GM23338 (cell line): ENCODE measurements at regions not wholly inside any gene's neighbourhood (a gene's known extent, or its start where the extent isn't known, plus 50 kb on each side); places are given as distances from the start of the nearest gene placed in this dataset.

Source experiments
- ATAC-seq: fragments of 200-7000 bp; cut with Tn5 transposase; 3 replicates; pipeline ENCODE4 v1.9.1; 2020
- DNase-seq: peaks from one replicate; pipeline ENCODE4 v3.0.0-alpha.2; 2015; ENCODE audit warnings: low spot score
- H2AFZ ChIP-seq: fragments of 200-600 bp; sonication (generic); 2 replicates; pipeline ENCODE4 v1.8.0; 2016; ENCODE audit warnings: antibody characterized with exemption, mild to moderate bottlenecking, moderate library complexity
- H3F3A ChIP-seq: fragments of 200-600 bp; sonication (generic); replicated peaks from 2 replicates; pipeline ENCODE4 v1.8.0; 2017; ENCODE audit warnings: antibody characterized with exemption, mixed run types, low read depth
- H3K27ac ChIP-seq: fragments of 200-600 bp; sonication (generic); 2 replicates; pipeline ENCODE4 v1.6.1; 2016; ENCODE audit warnings: low read depth
- H3K27me3 ChIP-seq: fragments of 200-600 bp; sonication (generic); 2 replicates; pipeline ENCODE4 v1.8.0; 2016; ENCODE audit warnings: mild to moderate bottlenecking, mixed run types, moderate library complexity; ENCODE audit not compliant: insufficient read depth
- H3K36me3 ChIP-seq: fragments of 200-600 bp; sonication (generic); 2 replicates; pipeline ENCODE4 v1.8.0; 2016; ENCODE audit warnings: mild to moderate bottlenecking; ENCODE audit not compliant: insufficient read depth
- H3K4me1 ChIP-seq: fragments of 200-600 bp; sonication (generic); 2 replicates; pipeline ENCODE4 v1.8.0; 2016; ENCODE audit warnings: mild to moderate bottlenecking, moderate library complexity; ENCODE audit not compliant: insufficient read depth
- H3K4me2 ChIP-seq: fragments of 200-600 bp; sonication (generic); 2 replicates; pipeline ENCODE4 v1.7.1; 2017; ENCODE audit warnings: mixed run types
- H3K4me3 ChIP-seq: fragments of 200-600 bp; sonication (generic); 2 replicates; pipeline ENCODE4 v1.6.1; 2016; ENCODE audit warnings: mixed run types
- H3K79me2 ChIP-seq: fragments of 200-600 bp; sonication (generic); replicated peaks from 2 replicates; pipeline ENCODE4 v1.8.0; 2017; ENCODE audit warnings: mild to moderate bottlenecking; ENCODE audit not compliant: insufficient read depth
- H3K9me2 ChIP-seq: fragments of 200-600 bp; sonication (generic); 2 replicates; pipeline ENCODE4 v1.8.0; 2017; ENCODE audit not compliant: insufficient read depth
- H4K20me1 ChIP-seq: fragments of 200-600 bp; sonication (generic); replicated peaks from 2 replicates; pipeline ENCODE4 v1.8.0; 2017; ENCODE audit warnings: mild to moderate bottlenecking; ENCODE audit not compliant: insufficient read depth
- H3K27ac Mint-ChIP-seq: 2 replicates; pipeline ENCODE4 v1.8.0; 2020; ENCODE audit warnings: inconsistent platforms, mild to moderate bottlenecking, moderate library complexity, mixed read lengths
- H3K27me3 Mint-ChIP-seq: 3 replicates; pipeline ENCODE4 v1.8.0; 2022; ENCODE audit warnings: low read depth, mild to moderate bottlenecking, moderate library complexity, mixed read lengths, inconsistent platforms; ENCODE audit not compliant: insufficient read depth, poor library complexity
- H3K36me3 Mint-ChIP-seq: 3 replicates; pipeline ENCODE4 v1.8.0; 2021; ENCODE audit warnings: low read depth, mild to moderate bottlenecking, inconsistent platforms, moderate library complexity, mixed read lengths
- H3K4me1 Mint-ChIP-seq: 3 replicates; pipeline ENCODE4 v1.8.0; 2020; ENCODE audit warnings: mild to moderate bottlenecking, inconsistent platforms, mixed read lengths
- H3K4me3 Mint-ChIP-seq: 3 replicates; pipeline ENCODE4 v1.8.0; 2021; ENCODE audit warnings: moderate library complexity, mild to moderate bottlenecking, inconsistent platforms, mixed read lengths
- H3K9me3 Mint-ChIP-seq: 3 replicates; pipeline ENCODE4 v1.8.0; 2020; ENCODE audit warnings: moderate library complexity, mild to moderate bottlenecking, inconsistent platforms, mixed read lengths
- CREB1 ChIP-seq: fragments of 250-450 bp; sonication (Bioruptor Pico); IDR thresholded peaks from 2 replicates; pipeline ENCODE4 v1.5.0; 2020; ENCODE audit warnings: low read depth, mild to moderate bottlenecking, moderate library complexity
- EZH2 ChIP-seq: fragments of 200-600 bp; sonication (generic); IDR thresholded peaks from one replicate; pipeline ENCODE4 v1.8.0; 2017; ENCODE audit warnings: antibody characterized with exemption, mild to moderate bottlenecking, low read depth; ENCODE audit not compliant: unreplicated experiment
- EZH2phosphoT487 ChIP-seq: fragments of 200-600 bp; sonication (generic); IDR thresholded peaks from one replicate; pipeline ENCODE4 v1.8.1; 2018; ENCODE audit warnings: antibody characterized with exemption; ENCODE audit not compliant: unreplicated experiment
- NANOG ChIP-seq: IDR thresholded peaks from 2 replicates; pipeline ENCODE4 v1.6.1; 2016; ENCODE audit warnings: antibody characterized with exemption, borderline replicate concordance
- STAT1 ChIP-seq: IDR thresholded peaks from one replicate; pipeline ENCODE4 v1.6.1; 2016; ENCODE audit warnings: antibody characterized with exemption; ENCODE audit not compliant: unreplicated experiment
- ZNF114 ChIP-seq: fragments of 250-450 bp; sonication (Bioruptor Pico); IDR thresholded peaks from 2 replicates; pipeline ENCODE4 v1.5.0; 2020; ENCODE audit warnings: mild to moderate bottlenecking, moderate library complexity
- TF ChIP-seq, protein P1 (sequence below): IDR thresholded peaks from 2 replicates; pipeline ENCODE4 v1.6.1; 2016; ENCODE audit warnings: antibody characterized with exemption
- TF ChIP-seq, protein P2 (sequence below): IDR thresholded peaks from one replicate; pipeline ENCODE4 v1.6.1; 2018; ENCODE audit warnings: antibody characterized with exemption; ENCODE audit not compliant: unreplicated experiment
- TF ChIP-seq, protein P3 (sequence below), 2 experiments: fragments of 200-600 bp in 1 of 2; sonication (generic) in 1 of 2; conservative IDR thresholded peaks; 2 replicates each; pipeline versions ENCODE4 v1.5.1 to v1.6.1; 2016 to 2017; ENCODE audit warnings: antibody characterized with exemption in 2 of 2, low read depth in 2 of 2, mild to moderate bottlenecking in 2 of 2, moderate library complexity in 1 of 2

DNA sequence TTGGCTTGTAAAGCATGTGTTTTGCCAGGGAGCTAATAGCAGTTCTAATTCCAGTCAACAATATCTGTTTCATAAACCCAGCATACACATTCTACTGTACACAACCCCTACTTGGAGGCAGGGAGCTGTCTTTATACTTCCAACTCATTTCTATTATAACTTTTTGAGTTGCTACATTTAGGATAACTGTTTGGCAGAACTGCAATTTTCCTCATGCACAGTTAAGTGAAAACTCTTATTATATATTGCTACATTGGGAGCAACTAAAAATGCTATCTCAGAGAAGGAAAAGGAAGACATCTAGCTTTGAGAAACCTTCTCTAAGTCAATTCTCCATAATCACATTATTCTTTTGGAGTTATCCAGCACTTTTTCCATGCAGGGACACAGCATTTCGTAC, 480.2 kb downstream of the RPS29 start:
- no peak overlapping the region for H3K27ac Mint-ChIP-seq
- DNase-seq (no peak), ATAC-seq (no peak)
- peaks cover 2% of the 10 kb centered on the region; the same call in 2 of the 3 replicates for H3K9me3 Mint-ChIP-seq
- H2AFZ ChIP-seq = no peak overlapping the region
- TF ChIP-seq, protein P1, sequence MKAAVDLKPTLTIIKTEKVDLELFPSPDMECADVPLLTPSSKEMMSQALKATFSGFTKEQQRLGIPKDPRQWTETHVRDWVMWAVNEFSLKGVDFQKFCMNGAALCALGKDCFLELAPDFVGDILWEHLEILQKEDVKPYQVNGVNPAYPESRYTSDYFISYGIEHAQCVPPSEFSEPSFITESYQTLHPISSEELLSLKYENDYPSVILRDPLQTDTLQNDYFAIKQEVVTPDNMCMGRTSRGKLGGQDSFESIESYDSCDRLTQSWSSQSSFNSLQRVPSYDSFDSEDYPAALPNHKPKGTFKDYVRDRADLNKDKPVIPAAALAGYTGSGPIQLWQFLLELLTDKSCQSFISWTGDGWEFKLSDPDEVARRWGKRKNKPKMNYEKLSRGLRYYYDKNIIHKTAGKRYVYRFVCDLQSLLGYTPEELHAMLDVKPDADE = no peak
- TF ChIP-seq STAT1 (no peak), EZH2 (no peak), EZH2phosphoT487 (no peak)
- TF ChIP-seq, protein P2, sequence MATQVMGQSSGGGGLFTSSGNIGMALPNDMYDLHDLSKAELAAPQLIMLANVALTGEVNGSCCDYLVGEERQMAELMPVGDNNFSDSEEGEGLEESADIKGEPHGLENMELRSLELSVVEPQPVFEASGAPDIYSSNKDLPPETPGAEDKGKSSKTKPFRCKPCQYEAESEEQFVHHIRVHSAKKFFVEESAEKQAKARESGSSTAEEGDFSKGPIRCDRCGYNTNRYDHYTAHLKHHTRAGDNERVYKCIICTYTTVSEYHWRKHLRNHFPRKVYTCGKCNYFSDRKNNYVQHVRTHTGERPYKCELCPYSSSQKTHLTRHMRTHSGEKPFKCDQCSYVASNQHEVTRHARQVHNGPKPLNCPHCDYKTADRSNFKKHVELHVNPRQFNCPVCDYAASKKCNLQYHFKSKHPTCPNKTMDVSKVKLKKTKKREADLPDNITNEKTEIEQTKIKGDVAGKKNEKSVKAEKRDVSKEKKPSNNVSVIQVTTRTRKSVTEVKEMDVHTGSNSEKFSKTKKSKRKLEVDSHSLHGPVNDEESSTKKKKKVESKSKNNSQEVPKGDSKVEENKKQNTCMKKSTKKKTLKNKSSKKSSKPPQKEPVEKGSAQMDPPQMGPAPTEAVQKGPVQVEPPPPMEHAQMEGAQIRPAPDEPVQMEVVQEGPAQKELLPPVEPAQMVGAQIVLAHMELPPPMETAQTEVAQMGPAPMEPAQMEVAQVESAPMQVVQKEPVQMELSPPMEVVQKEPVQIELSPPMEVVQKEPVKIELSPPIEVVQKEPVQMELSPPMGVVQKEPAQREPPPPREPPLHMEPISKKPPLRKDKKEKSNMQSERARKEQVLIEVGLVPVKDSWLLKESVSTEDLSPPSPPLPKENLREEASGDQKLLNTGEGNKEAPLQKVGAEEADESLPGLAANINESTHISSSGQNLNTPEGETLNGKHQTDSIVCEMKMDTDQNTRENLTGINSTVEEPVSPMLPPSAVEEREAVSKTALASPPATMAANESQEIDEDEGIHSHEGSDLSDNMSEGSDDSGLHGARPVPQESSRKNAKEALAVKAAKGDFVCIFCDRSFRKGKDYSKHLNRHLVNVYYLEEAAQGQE = no peak
- peaks cover 2% of the 10 kb centered on the region for H3K27me3 Mint-ChIP-seq
- no peak overlapping the region for H3K4me2 ChIP-seq
- H3K79me2 ChIP-seq = no peaks in the 10 kb centered on the region
- no peaks in the 10 kb centered on the region for H3K27me3 ChIP-seq
- H3K4me1 ChIP-seq = no peaks in the 10 kb centered on the region
- H3K9me2 ChIP-seq = no peaks in the 10 kb centered on the region
- no peak overlapping the region for H3K27ac ChIP-seq
- no peak overlapping the region for H3K4me3 ChIP-seq
- no peaks in the 10 kb centered on the region for H3K36me3 ChIP-seq
- H3K4me3 Mint-ChIP-seq = no peak overlapping the region
- no peaks in the 10 kb centered on the region for H3K4me1 Mint-ChIP-seq
- no peaks in the 10 kb centered on the region for H4K20me1 ChIP-seq
- no peaks in the 10 kb centered on the region for H3K36me3 Mint-ChIP-seq
- H3F3A ChIP-seq = no peaks in the 10 kb centered on the region

DNA sequence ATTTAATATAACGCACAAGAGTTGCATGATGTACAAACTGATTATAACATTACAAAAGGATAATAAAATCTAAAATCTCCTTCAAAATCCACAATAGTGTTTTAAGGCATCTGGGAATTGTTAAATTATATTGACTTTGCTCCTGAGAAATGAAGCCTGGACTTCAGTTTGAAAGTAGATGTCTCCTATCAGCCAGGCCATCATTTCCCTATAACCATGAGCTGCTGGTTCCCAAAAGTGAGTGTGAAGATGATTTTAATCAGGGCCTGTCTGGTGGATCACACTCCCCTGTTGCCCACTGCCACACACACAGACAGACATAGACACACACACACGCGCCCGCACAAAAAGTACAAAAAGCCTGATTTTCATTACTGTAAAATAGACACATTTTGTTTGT, 480.7 kb downstream of the RPS29 start:
- Histone ChIP-seq H3K4me2 (no peak overlapping the region), H3K4me1 (no peaks in the 10 kb centered on the region), H4K20me1 (no peaks in the 10 kb centered on the region), H3F3A (no peaks in the 10 kb centered on the region), H3K27ac (no peak overlapping the region), H3K27me3 (no peaks in the 10 kb centered on the region), H3K9me2 (no peaks in the 10 kb centered on the region), H2AFZ (no peak overlapping the region), H3K4me3 (no peak overlapping the region), H3K36me3 (no peaks in the 10 kb centered on the region), H3K79me2 (no peaks in the 10 kb centered on the region)
- Mint-ChIP-seq H3K4me1 (no peaks in the 10 kb centered on the region), H3K9me3 (peaks cover 2% of the 10 kb centered on the region; the same call in 2 of the 3 replicates), H3K27me3 (peaks cover 2% of the 10 kb centered on the region), H3K4me3 (no peak overlapping the region), H3K27ac (no peak overlapping the region), H3K36me3 (no peaks in the 10 kb centered on the region)
- DNase-seq = no peak
- ATAC-seq = no peak
- TF ChIP-seq, protein P3, sequence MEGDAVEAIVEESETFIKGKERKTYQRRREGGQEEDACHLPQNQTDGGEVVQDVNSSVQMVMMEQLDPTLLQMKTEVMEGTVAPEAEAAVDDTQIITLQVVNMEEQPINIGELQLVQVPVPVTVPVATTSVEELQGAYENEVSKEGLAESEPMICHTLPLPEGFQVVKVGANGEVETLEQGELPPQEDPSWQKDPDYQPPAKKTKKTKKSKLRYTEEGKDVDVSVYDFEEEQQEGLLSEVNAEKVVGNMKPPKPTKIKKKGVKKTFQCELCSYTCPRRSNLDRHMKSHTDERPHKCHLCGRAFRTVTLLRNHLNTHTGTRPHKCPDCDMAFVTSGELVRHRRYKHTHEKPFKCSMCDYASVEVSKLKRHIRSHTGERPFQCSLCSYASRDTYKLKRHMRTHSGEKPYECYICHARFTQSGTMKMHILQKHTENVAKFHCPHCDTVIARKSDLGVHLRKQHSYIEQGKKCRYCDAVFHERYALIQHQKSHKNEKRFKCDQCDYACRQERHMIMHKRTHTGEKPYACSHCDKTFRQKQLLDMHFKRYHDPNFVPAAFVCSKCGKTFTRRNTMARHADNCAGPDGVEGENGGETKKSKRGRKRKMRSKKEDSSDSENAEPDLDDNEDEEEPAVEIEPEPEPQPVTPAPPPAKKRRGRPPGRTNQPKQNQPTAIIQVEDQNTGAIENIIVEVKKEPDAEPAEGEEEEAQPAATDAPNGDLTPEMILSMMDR (conservative IDR thresholded peaks at IDR 0.05; ENCODE audit: low read depth in 2 of 2) = no peak
- TF ChIP-seq, protein P2 = no peak
- no peak for TF ChIP-seq EZH2phosphoT487
- TF ChIP-seq NANOG = no peak
- TF ChIP-seq, protein P1 = no peak
- no peak for TF ChIP-seq ZNF114 (CRISPR knock-in tag)
- no peak for TF ChIP-seq STAT1
- TF ChIP-seq CREB1 (CRISPR knock-in tag) = no peak
